GM19025 (cell line): ENCODE measurements at regions not wholly inside any gene's neighbourhood (a gene's known extent, or its start where the extent isn't known, plus 50 kb on each side); places are given as distances from the start of the nearest gene placed in this dataset.

Experiments used
- ATAC-seq: cut with Tn5 transposase; IDR thresholded peaks from one replicate; pipeline ENCODE4 v1.9.1; 2021; ENCODE audit warnings: mild to moderate bottlenecking, low read depth, moderate library complexity; ENCODE audit not compliant: unreplicated experiment

DNA sequence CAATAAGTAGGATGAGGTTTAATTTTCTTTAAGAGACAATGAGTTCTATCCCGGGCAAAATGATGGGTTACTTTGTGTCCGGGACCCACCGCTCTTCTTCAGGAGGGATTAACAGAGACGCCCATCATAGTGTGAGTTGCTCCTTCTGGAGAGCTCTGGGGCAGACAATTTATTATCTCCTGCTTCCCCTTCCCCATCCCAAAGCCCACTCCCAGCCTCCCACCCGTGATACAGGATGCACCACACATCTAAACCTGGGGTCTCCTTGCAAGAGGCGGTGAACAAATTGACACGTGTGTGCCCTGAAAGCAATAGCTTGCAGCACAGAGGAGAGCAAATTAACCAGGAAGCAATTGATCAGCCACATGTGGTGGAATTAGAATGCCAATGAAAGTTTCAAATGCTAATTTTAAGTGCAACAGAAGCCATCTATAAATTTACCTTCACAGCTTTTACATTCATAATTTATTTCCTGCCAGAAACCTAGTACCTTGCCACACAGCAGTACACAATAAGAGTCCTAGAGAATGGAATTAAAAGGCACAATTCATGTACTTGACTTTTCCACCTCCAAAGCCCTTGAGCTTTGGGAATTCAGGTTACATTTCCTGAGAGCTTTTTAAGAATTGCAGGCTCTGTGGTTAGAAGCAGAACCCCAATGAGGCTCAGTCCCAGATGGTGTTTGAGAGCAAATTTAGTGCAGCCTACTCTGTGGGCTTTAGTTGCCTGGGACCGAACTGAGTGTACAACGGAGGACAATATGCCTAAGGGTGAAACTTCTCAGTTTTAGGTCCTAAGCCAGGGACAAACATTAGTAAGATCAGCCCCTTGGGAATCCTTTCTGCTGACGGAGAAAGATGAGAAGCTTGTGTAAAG lies 399.6 kb downstream of the MED10 start:
- ATAC-seq = no peak

DNA sequence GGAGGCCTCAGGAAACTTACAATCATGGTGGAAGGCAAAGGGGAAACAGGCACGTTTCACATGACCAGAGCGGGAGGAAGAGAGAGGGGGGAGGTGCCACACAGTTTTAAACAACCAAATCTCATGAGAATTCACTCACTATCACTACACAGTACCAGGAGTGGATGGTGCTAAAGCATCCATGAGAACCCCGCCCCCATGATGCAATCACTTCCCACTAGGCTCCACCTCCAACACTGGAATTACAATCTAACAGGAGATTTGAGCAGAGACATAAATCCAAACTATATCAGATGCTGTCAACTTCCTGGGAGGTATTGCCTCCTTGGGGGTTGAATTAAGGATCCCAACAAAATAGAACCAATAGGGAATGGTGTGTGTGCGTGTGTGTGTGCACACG lies 407.1 kb downstream of the MED10 start:
- ATAC-seq = no peak

DNA sequence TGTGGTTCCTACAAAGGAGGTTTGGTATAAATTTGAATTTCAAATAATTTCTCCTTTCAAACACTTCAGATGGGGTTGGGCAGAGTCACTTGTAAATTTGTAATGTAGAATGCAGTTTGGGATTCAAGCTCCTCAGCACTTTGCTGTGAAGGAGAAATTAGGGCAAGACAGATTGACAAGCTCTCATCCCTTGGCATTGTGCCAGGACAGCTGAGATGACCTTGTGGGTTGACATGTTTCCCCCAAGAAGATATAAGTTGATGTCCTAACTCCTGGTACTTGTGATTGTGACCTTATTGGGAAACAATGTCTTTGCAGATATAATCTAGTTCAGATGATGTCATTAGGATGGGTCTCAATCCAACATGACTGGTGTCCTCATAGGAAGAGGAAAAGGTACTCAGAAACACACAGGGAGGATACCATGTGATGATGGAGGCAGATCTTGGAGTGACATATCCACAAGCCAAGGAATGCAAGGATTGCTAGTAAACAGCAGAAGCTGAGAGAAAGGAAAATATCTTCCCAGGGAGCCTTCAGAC lies 408.3 kb downstream of the MED10 start:
- ATAC-seq = no peak

- no peak for ATAC-seq
Measured at GRCh38 chr5:5968981-5969380, 409.4 kb downstream of the MED10 start.

DNA sequence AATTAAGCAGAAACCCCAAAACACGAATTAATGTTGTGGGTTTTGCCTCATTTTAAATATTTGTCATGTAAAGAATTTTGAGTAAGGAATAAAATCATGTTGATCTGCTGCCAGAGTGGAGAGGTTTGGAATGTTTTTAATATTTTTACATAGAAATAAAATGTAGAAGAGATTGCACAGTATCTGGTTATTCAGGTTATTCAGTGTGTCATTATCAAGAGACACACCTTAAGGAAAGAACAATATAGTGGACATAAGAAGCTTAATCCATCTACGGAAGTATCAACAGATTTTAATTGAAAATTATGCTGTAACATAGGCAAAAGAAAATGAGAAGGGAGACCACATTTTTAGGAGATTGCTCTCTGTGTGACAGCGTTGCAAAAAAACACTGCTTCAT lies 410.4 kb downstream of the MED10 start:
- no peak for ATAC-seq

DNA sequence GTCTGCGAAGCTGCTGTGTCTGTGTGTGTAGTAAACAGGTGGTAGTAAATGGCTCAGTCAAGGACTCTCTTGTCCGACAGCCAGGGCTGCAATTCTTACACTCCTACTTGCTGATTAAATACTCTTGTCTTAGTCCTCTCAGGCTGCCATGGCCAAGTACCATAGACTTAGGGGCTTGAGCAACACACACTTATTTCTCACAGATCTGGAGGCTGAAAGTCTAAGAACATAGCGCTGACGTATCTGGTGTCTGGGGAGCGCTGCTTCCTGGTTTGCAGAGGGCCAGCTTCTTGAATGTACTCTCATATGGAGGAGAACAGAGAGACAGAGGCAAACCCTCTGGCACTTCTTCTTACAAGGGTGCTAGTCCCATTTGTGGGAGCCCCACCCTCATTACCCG lies 411.0 kb downstream of the MED10 start:
- no peak for ATAC-seq

- no peak for ATAC-seq
Measured at GRCh38 chr5:5965132-5965531, 413.2 kb downstream of the MED10 start.

- ATAC-seq = no peak
Measured at GRCh38 chr5:5964347-5964746, 414.0 kb downstream of the MED10 start.

DNA sequence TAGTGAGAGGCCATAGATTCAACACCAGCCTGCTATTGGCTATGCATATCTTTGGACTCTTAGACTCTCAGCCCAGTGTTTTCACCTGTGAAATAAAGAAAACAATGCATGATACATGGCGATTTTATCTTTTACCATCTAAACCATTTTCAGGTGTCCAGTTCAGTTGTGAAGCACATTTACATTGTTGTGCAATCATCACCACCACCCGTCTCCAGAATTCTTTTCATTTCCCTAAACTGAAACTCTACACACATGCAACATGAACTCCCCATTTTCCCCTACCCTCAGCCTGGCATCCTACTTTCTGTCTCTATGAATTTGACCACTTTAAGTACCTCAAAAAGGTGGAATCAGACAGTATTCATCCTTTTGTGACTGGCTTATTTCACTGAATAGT lies 420.6 kb downstream of the MED10 start:
- ATAC-seq = no peak

GRCh38 chr5:5954275-5954598 lies 424.1 kb downstream of the MED10 start:
- no peak for ATAC-seq

DNA sequence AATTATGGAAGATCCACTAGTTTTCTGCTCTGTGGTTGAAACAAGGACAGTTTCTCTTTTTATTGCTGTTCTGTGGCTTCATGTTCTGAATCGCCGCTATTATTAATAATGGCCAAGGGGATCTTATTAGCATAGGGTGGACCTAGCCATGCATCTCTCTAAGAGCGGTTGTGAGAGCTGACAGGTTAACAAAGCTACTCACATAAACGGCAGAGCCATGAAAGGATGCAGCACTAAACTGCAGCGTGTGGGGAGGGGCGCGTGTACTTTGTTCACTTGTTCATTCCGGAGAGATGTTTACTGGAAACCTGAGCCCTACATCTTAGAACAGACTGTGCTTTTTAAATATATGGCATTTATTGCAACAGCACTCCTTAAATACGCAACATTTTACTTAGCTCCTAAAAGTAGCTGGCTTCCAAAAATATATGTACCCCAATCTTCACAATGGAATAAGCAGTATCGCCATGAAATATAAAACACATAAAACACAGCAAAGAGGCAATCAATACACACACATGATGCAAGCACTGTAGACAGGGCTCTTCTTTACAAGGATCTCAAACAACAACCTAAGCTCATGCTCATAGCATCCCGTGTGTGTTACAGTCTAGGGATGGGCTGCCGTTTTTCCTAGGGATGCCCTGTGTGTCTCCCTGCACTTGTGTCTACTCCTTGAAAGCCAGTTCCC lies 424.6 kb downstream of the MED10 start:
- no peak for ATAC-seq

DNA sequence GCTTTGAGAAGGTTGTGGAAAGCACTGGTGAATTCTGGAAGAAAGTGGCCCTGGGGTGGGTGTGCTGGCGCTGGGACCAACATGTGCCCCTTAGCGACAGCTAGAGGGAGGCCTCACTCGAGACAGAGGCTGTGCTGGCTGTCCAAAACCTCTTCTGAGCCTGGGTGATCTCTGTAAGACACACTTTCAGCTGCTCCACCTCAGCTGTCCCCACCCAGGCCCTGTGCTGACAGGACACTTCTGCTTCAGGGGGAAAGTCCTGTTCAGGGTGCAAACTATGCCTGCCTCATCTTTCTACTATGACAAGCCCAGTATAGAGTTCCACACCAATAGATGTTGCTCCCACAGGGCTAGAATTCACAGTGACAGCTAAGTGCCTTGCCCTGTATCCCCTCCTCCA lies 426.4 kb downstream of the MED10 start:
- no peak for ATAC-seq

DNA sequence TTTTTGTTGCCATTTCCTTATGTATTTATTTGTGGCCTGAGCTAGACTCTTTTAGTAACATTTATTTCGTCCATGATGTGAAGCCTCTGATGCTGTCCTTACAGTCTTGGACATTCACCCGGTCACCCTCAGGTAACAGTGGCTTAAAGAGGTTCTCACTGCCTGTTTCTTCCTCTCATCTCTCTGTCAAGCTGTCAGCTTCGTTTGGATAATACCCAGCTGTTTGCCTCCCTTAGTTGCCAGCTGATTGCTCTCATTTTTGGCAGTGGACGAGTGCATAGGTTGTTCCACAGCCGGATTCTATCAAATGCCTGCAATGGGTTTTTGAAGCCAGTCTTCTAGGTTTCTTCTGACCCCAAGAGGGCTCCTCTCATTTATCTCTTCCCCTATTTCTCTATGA lies 427.7 kb downstream of the MED10 start:
- ATAC-seq = no peak

GRCh38 chr5:5941486-5941885 lies 436.9 kb downstream of the MED10 start:
- ATAC-seq = no peak

- no peak for ATAC-seq
Measured at GRCh38 chr5:5939759-5940370, 438.5 kb downstream of the MED10 start.

DNA sequence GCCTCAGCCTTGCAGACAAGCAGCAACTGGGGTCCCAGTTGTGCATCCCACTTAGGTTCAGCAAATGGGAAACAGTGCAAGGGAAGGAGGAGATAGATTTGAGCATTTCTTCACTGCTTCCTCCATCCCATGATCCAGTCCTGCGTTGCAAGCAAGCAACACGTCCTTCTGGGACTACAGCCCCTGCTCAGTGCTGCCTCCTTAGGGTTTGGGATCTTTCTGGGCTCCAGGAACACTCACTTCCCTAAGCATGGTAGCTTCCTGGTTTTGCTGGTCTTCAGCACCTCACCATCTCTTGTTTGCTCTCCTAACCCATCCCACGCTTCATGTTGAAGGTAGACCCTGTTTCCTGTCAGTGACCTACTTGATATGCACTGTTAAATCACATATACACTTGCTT lies 444.7 kb downstream of the MED10 start:
- no peak for ATAC-seq

- ATAC-seq = no peak
Measured at GRCh38 chr5:5932824-5933223, 445.5 kb downstream of the MED10 start.

- no peak for ATAC-seq
Measured at GRCh38 chr5:5930561-5930960, 447.8 kb downstream of the MED10 start.

DNA sequence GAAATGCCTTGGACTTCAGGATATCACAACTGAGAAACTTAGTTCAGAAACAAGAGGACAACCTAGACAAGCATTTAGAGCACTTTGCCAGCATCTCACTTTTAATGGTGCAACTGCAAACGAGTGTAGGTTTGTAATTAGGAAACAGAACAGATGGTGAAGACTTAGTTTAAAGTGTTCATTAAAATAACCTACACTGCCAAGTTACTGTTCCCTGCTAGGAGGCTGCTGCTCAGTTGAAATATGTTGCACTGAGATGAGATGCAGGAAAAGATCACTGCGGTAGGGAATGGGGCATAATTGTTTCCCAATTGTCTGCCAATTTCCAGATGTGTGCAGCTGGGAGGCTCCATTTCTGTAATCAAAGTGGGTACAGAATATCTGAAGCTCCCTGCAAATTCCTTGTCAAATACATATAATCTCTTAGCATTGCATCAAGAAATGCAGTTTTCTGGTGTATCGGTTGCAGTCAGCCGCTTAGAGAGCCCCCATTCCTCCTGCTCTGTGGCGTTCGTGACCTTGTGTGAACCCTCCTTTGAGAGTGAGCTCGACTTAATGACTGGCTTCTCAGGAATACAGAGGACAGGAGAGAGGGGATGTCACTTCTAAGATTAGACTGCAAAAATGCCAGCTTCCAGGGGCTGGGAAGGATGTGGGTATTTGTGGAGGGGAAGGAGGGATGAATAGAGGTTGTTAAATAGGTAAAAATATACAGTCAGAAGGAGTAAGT lies 448.9 kb downstream of the MED10 start:
- ATAC-seq = no peak

GRCh38 chr5:5925191-5925590 lies 453.2 kb downstream of the MED10 start:
- no peak for ATAC-seq

- no peak for ATAC-seq
Measured at GRCh38 chr5:5919411-5919810, 458.9 kb downstream of the MED10 start.
